Lung (tissue), 11 donors: ENCODE measurements at regions not wholly inside any gene's neighbourhood (a gene's known extent, or its start where the extent isn't known, plus 50 kb on each side); places are given as distances from the start of the nearest gene placed in this dataset.

Experiments
- ATAC-seq: fragments of 200-7000 bp; cut with Tn5 transposase; one replicate; pipeline ENCODE4 v1.9.1; 2020; ENCODE audit warnings: moderate number of reproducible peaks; ENCODE audit not compliant: insufficient read depth, low FRiP score
- DNase-seq, 3 donors: peaks; one replicate each; pipeline ENCODE4 v3.0.0-alpha.2; 2013 to 2017
- H3K27ac ChIP-seq, 2 donors: one replicate each; pipeline ENCODE4 v1.5.1; 2013; ENCODE audit warnings: mild to moderate bottlenecking in 2 of 2, moderate library complexity in 2 of 2, control low read depth in 1 of 2, inconsistent platforms in 1 of 2, low read depth in 1 of 2, low read length in 1 of 2
- H3K27me3 ChIP-seq, 3 donors: one replicate each; pipeline ENCODE4 v1.5.1; 2013; ENCODE audit warnings: low read length in 2 of 3; ENCODE audit not compliant: control insufficient read depth in 3 of 3, insufficient read depth in 3 of 3
- H3K36me3 ChIP-seq, 4 donors: one replicate each; pipeline ENCODE4 v1.5.1; 2013; ENCODE audit warnings: low read length in 4 of 4, mild to moderate bottlenecking in 1 of 4, moderate library complexity in 1 of 4; ENCODE audit not compliant: control insufficient read depth in 4 of 4, insufficient read depth in 4 of 4
- H3K4me1 ChIP-seq, 5 donors: one replicate each; pipeline ENCODE4 v1.5.1; 2013; ENCODE audit warnings: low read length in 5 of 5, mild to moderate bottlenecking in 2 of 5, moderate library complexity in 1 of 5; ENCODE audit not compliant: control insufficient read depth in 5 of 5, insufficient read depth in 5 of 5
- H3K4me3 ChIP-seq: one replicate; pipeline ENCODE4 v1.5.1; 2013; ENCODE audit warnings: mild to moderate bottlenecking, control low read depth, moderate library complexity
- H3K9ac ChIP-seq, 2 donors: one replicate each; pipeline ENCODE4 v1.5.1; 2013; ENCODE audit warnings: low read length in 2 of 2, control low read depth in 1 of 2; ENCODE audit not compliant: insufficient read depth in 1 of 2
- H3K9me3 ChIP-seq, 4 donors: one replicate each; pipeline ENCODE4 v1.5.1; 2013; ENCODE audit warnings: low read length in 3 of 4, mild to moderate bottlenecking in 1 of 4, moderate library complexity in 1 of 4; ENCODE audit not compliant: control insufficient read depth in 4 of 4, insufficient read depth in 3 of 4
- WGBS, 2 donors: extraction: QIAGEN DNeasy Blood & Tissue Kit; methylation state at CpG; one replicate each; pipeline ENCODE4 v1.1.7; 2013; 5-methylcytosine and 5-hydroxymethylcytosine counted together
- TF ChIP-seq, protein P1 (sequence below): IDR thresholded peaks from 2 replicates; pipeline ENCODE4 v1.5.1; 2012; ENCODE audit warnings: mild to moderate bottlenecking; ENCODE audit errors: control extremely low read depth, extremely low read depth
- donor health status: control.
- donor health status: control.
- donor health status: Bipolar disorder and iron deficiency.
- donor health status: healthy.
- donor health status: DM: yes; HTN: yes; CAD: no.

DNA sequence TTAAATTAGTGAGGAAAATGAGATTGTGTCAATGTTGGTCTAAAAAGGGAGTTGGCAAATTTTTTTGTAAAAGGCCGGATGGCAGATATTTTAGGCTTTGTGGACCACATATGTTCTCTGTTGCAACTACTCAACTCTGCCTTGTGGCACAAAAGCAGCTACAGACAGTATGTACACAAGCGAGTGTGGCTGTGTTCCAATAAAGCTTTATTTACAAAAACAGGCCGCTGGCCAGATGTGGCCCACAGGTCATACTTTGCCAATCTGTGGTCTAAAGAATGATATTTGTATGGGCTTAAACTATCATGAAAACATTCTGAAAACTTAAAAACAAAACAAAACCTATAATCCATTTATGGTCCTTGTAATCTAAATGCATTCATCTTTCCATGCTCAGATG lies 228.3 kb downstream of the CLIC5 start:
- ATAC-seq (no peak), DNase-seq (no peak)
- Histone ChIP-seq H3K4me3 (no peak overlapping the region), H3K4me1 (no peaks in the 10 kb centered on the region), H3K27ac (no peak overlapping the region), H3K36me3 (no peaks in the 10 kb centered on the region), H3K9ac (no peak overlapping the region), H3K27me3 (no peaks in the 10 kb centered on the region), H3K9me3 (peaks cover 0 to 2% (median 0%) of the 10 kb centered on the region in 4 donors)
- WGBS, 2 donors = 83 to 87% methylated on average over 3 of the region's 3 CpGs
- TF ChIP-seq, protein P1, sequence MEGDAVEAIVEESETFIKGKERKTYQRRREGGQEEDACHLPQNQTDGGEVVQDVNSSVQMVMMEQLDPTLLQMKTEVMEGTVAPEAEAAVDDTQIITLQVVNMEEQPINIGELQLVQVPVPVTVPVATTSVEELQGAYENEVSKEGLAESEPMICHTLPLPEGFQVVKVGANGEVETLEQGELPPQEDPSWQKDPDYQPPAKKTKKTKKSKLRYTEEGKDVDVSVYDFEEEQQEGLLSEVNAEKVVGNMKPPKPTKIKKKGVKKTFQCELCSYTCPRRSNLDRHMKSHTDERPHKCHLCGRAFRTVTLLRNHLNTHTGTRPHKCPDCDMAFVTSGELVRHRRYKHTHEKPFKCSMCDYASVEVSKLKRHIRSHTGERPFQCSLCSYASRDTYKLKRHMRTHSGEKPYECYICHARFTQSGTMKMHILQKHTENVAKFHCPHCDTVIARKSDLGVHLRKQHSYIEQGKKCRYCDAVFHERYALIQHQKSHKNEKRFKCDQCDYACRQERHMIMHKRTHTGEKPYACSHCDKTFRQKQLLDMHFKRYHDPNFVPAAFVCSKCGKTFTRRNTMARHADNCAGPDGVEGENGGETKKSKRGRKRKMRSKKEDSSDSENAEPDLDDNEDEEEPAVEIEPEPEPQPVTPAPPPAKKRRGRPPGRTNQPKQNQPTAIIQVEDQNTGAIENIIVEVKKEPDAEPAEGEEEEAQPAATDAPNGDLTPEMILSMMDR = no peak

DNA sequence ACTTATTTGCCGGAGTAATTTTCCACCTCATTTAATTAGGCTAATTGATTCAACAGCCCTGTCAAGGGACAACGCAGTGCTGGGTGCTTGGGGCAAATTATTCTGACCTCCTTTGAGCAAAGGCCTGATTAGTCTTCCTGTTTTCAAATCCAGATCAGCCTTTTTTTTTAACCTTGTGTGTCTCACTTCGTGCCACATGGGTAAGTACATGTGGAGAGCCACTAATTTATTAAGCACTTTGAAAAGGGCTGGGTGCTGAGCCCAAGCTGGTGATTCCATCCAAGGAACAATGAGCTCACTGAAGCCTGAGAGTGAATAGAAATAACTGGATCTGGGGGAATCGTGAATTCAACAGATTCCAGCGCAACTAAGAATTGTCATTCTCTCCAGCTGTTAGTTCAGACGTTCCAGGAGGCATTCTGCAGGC lies 229.3 kb downstream of the CLIC5 start:
- no peaks in the 10 kb centered on the region for H3K9me3 ChIP-seq
- no peak overlapping the region for H3K4me3 ChIP-seq
- no peak for ATAC-seq
- TF ChIP-seq, protein P1 = no peak
- DNase-seq = no peak
- 81 to 92% methylated on average over 6 of the region's 6 CpGs for WGBS, 2 donors
- no peaks in the 10 kb centered on the region for H3K36me3 ChIP-seq
- no peaks in the 10 kb centered on the region for H3K27me3 ChIP-seq
- no peaks in the 10 kb centered on the region for H3K4me1 ChIP-seq
- H3K27ac ChIP-seq = no peak overlapping the region
- no peak overlapping the region for H3K9ac ChIP-seq

DNA sequence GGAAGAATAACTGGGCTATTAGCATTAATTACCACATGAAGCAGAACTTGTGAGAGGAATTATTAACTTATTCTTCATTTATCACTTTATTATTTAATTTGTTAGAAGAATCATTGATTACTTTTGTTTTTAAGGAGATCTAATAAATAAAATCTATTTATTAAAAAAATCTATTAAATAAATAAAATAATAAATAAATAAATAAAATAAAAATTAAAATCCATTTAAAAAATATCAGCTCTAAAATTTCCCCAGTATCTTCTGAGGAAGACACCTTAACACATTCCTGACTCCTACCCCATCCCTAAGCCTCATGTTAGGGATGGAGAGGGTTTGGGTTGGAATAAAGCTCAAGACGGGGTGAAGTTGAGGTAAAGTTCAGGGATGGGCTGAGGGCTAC lies 231.4 kb downstream of the CLIC5 start:
- WGBS, 2 donors = 32 to 100% methylated on average over 1 of the region's 1 CpG
- Histone ChIP-seq H3K9me3 (no peaks in the 10 kb centered on the region), H3K4me3 (no peak overlapping the region), H3K9ac (no peak overlapping the region), H3K27ac (no peak overlapping the region), H3K4me1 (no peaks in the 10 kb centered on the region), H3K36me3 (no peaks in the 10 kb centered on the region), H3K27me3 (no peaks in the 10 kb centered on the region)
- TF ChIP-seq, protein P1 = no peak
- DNase-seq (no peak), ATAC-seq (no peak)

DNA sequence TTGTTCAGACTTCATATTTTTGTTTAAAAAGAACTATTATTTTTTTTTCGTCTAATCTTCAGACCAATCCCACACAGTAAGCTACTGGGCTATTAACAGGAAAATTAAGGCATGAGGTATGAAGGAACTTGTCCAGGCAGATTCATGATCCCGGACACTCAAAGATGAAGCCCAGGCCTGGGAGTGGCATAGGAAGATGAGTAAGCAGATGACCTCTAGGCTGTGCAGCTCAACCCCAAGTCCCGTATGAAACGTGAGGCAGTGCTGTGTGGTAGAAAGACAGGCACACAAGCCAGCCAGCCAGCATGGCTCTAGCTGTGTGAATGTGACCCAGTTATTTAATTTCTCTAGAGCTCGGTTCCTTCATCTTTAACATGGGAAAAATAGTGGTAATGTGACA lies 231.9 kb downstream of the CLIC5 start:
- no peak for ATAC-seq

More for the DNA sequence above, 231.9 kb downstream of the CLIC5 start:
- Histone ChIP-seq H3K27ac (no peak overlapping the region), H3K9ac (no peak overlapping the region), H3K4me3 (no peak overlapping the region), H3K36me3 (no peaks in the 10 kb centered on the region), H3K4me1 (no peaks in the 10 kb centered on the region), H3K9me3 (no peaks in the 10 kb centered on the region), H3K27me3 (no peaks in the 10 kb centered on the region)
- DNase-seq = no peak
- 88 to 90% methylated on average over 5 of the region's 5 CpGs for WGBS, 2 donors
- TF ChIP-seq, protein P1 = no peak
